Liver (tissue), 8 donors: ENCODE measurements at regions not wholly inside any gene's neighbourhood (a gene's known extent, or its start where the extent isn't known, plus 50 kb on each side); places are given as distances from the start of the nearest gene placed in this dataset.

Experiments used
- DNase-seq: peaks from one replicate; pipeline ENCODE4 v3.0.0-alpha.2; 2017; ENCODE audit warnings: low spot score
- H3K27ac ChIP-seq, 2 donors: one replicate each; pipeline ENCODE4 v1.7.0; 2013; ENCODE audit warnings: inconsistent platforms in 2 of 2, low read length in 2 of 2, control low read depth in 1 of 2, low read depth in 1 of 2, mild to moderate bottlenecking in 1 of 2
- H3K27me3 ChIP-seq, 4 donors: one replicate each; pipeline versions ENCODE4 v1.6.1 to v1.7.0; 2013; ENCODE audit warnings: low read length in 3 of 4, inconsistent platforms in 1 of 4, mild to moderate bottlenecking in 1 of 4, moderate library complexity in 1 of 4; ENCODE audit not compliant: control insufficient read depth in 4 of 4, insufficient read depth in 4 of 4
- H3K36me3 ChIP-seq, 4 donors: one replicate each; pipeline versions ENCODE4 v1.6.1 to v1.7.0; 2013; ENCODE audit warnings: low read length in 3 of 4, mild to moderate bottlenecking in 3 of 4, low read depth in 1 of 4, moderate library complexity in 1 of 4; ENCODE audit not compliant: control insufficient read depth in 4 of 4, insufficient read depth in 3 of 4
- H3K4me1 ChIP-seq, 4 donors: one replicate each; pipeline versions ENCODE4 v1.6.1 to v1.7.0; 2013; ENCODE audit warnings: low read length in 3 of 4, mild to moderate bottlenecking in 3 of 4, moderate library complexity in 1 of 4; ENCODE audit not compliant: control insufficient read depth in 4 of 4, insufficient read depth in 4 of 4
- H3K4me3 ChIP-seq, 3 donors: one replicate each; pipeline versions ENCODE4 v1.6.1 to v1.7.0; 2013; ENCODE audit warnings: low read length in 3 of 3, control low read depth in 1 of 3, low read depth in 1 of 3, mild to moderate bottlenecking in 1 of 3
- H3K9ac ChIP-seq, 2 donors: one replicate each; pipeline ENCODE4 v1.7.0; 2013; ENCODE audit warnings: low read length in 2 of 2, mild to moderate bottlenecking in 2 of 2, moderate library complexity in 2 of 2, control low read depth in 1 of 2, low read depth in 1 of 2
- H3K9me3 ChIP-seq, 4 donors: one replicate each; pipeline versions ENCODE4 v1.6.1 to v1.7.0; 2013; ENCODE audit warnings: low read length in 3 of 4; ENCODE audit not compliant: control insufficient read depth in 4 of 4
- EGR1 ChIP-seq, 2 donors: IDR thresholded peaks; 2 replicates each; pipeline ENCODE4 v1.6.1; 2016 to 2018; ENCODE audit warnings: antibody characterized with exemption in 2 of 2, low read depth in 2 of 2
- FOXA1 ChIP-seq: IDR thresholded peaks from 2 replicates; pipeline ENCODE4 v1.6.1; 2016; ENCODE audit warnings: antibody characterized with exemption
- FOXA2 ChIP-seq: IDR thresholded peaks from 2 replicates; pipeline ENCODE4 v1.6.1; 2016; ENCODE audit warnings: antibody characterized with exemption
- GABPA ChIP-seq, 2 donors: IDR thresholded peaks in 1 of 2; conservative IDR thresholded peaks in 1 of 2; 2 replicates each; pipeline ENCODE4 v1.6.1; 2016; ENCODE audit warnings: antibody characterized with exemption in 2 of 2, mild to moderate bottlenecking in 1 of 2, moderate library complexity in 1 of 2
- HNF4A ChIP-seq, 2 donors: conservative IDR thresholded peaks; 2 replicates each; pipeline ENCODE4 v1.6.1; 2016; ENCODE audit warnings: antibody characterized with exemption in 2 of 2, mild to moderate bottlenecking in 2 of 2
- HNF4G ChIP-seq: IDR thresholded peaks from 2 replicates; pipeline ENCODE4 v1.6.1; 2016; ENCODE audit warnings: antibody characterized with exemption
- JUND ChIP-seq, 2 donors: IDR thresholded peaks; 2 replicates each; pipeline ENCODE4 v1.6.1; 2016; ENCODE audit warnings: antibody characterized with exemption in 2 of 2
- NR2F2 ChIP-seq: IDR thresholded peaks from 2 replicates; pipeline ENCODE4 v1.6.1; 2016; ENCODE audit warnings: antibody characterized with exemption
- RAD21 ChIP-seq, 2 donors: IDR thresholded peaks; 2 replicates each; pipeline ENCODE4 v1.6.1; 2016; ENCODE audit warnings: antibody characterized with exemption in 2 of 2, mild to moderate bottlenecking in 2 of 2
- REST ChIP-seq: IDR thresholded peaks from 2 replicates; pipeline ENCODE4 v1.6.1; 2016; ENCODE audit warnings: antibody characterized with exemption, mild to moderate bottlenecking
- RXRA ChIP-seq, 2 donors: IDR thresholded peaks; 2 replicates each; pipeline ENCODE4 v1.6.1; 2017 to 2018; ENCODE audit warnings: antibody characterized with exemption in 2 of 2, mild to moderate bottlenecking in 1 of 2
- SP1 ChIP-seq: IDR thresholded peaks from 2 replicates; pipeline ENCODE4 v1.6.1; 2018; ENCODE audit warnings: antibody characterized with exemption, mild to moderate bottlenecking
- TAF1 ChIP-seq: conservative IDR thresholded peaks from 2 replicates; pipeline ENCODE4 v1.6.1; 2016; ENCODE audit warnings: antibody characterized with exemption, mild to moderate bottlenecking
- YY1 ChIP-seq: IDR thresholded peaks from 2 replicates; pipeline ENCODE4 v1.6.1; 2016; ENCODE audit warnings: antibody characterized with exemption, mild to moderate bottlenecking
- WGBS: extraction: QIAGEN DNeasy Blood & Tissue Kit; methylation state at CpG from one replicate; pipeline ENCODE4 v1.1.7; 2013; 5-methylcytosine and 5-hydroxymethylcytosine counted together
- TF ChIP-seq, protein P1 (sequence below): IDR thresholded peaks from 2 replicates; pipeline ENCODE4 v1.6.1; 2016; ENCODE audit warnings: antibody characterized with exemption
- TF ChIP-seq, protein P2 (sequence below): fragments of 150-350 bp; IDR thresholded peaks from 2 replicates; pipeline ENCODE4 v1.5.1; 2017; ENCODE audit warnings: improper control_type of control experiment, low read depth, low read length; ENCODE audit not compliant: missing input control
- TF ChIP-seq, protein P3 (sequence below): IDR thresholded peaks from 2 replicates; pipeline ENCODE4 v1.6.1; 2016; ENCODE audit warnings: antibody characterized with exemption
- donor health status: healthy.
- donor health status: healthy.
- donor health status: healthy.
- donor health status: healthy.
- donor health status: healthy.

DNA sequence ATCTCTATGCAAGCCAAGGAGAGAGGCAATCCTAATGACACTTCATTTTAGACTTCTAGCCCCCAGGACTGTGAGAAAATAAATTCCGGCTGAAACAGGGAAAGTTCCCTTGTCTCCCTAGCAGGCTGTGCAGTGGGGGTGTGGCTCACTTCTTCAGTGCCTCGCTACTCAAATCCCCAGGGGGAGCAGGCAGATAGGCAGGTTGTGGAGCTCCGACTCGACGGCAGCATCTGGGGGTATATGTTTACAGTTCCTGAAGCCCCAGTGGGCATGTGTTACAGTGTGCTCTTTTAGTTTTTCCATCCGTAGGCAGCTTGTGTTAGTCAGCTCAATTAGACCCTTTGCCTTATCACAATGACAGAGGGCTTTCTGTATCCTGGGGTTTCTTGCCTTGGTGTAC lies 836.5 kb downstream of the PDCD6IP start:
- Histone ChIP-seq H3K27ac (no peak overlapping the region), H3K27me3 (no peaks in the 10 kb centered on the region), H3K9ac (no peak overlapping the region), H3K4me1 (no peaks in the 10 kb centered on the region), H3K4me3 (no peak overlapping the region), H3K36me3 (no peaks in the 10 kb centered on the region), H3K9me3 (no peaks in the 10 kb centered on the region)
- TF ChIP-seq HNF4A (conservative IDR thresholded peaks at IDR 0.05) (no peak), FOXA2 (no peak), RXRA (IDR thresholded peaks at IDR 0.05) (no peak), NR2F2 (no peak), HNF4G (no peak), EGR1 (IDR thresholded peaks at IDR 0.05; ENCODE audit: low read depth in 2 of 2) (no peak), SP1 (no peak), RAD21 (IDR thresholded peaks at IDR 0.05) (no peak), GABPA (IDR thresholded peaks at IDR 0.05 in 1 of 2, conservative IDR thresholded peaks at IDR 0.05 in 1 of 2) (no peak), FOXA1 (no peak), REST (no peak)
- TF ChIP-seq, protein P1, sequence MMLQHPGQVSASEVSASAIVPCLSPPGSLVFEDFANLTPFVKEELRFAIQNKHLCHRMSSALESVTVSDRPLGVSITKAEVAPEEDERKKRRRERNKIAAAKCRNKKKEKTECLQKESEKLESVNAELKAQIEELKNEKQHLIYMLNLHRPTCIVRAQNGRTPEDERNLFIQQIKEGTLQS, result no peak
- TF ChIP-seq, protein P2, sequence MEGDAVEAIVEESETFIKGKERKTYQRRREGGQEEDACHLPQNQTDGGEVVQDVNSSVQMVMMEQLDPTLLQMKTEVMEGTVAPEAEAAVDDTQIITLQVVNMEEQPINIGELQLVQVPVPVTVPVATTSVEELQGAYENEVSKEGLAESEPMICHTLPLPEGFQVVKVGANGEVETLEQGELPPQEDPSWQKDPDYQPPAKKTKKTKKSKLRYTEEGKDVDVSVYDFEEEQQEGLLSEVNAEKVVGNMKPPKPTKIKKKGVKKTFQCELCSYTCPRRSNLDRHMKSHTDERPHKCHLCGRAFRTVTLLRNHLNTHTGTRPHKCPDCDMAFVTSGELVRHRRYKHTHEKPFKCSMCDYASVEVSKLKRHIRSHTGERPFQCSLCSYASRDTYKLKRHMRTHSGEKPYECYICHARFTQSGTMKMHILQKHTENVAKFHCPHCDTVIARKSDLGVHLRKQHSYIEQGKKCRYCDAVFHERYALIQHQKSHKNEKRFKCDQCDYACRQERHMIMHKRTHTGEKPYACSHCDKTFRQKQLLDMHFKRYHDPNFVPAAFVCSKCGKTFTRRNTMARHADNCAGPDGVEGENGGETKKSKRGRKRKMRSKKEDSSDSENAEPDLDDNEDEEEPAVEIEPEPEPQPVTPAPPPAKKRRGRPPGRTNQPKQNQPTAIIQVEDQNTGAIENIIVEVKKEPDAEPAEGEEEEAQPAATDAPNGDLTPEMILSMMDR, result no peak
- 74% methylated on average over 6 of the region's 6 CpGs for WGBS
- no peak for DNase-seq

DNA sequence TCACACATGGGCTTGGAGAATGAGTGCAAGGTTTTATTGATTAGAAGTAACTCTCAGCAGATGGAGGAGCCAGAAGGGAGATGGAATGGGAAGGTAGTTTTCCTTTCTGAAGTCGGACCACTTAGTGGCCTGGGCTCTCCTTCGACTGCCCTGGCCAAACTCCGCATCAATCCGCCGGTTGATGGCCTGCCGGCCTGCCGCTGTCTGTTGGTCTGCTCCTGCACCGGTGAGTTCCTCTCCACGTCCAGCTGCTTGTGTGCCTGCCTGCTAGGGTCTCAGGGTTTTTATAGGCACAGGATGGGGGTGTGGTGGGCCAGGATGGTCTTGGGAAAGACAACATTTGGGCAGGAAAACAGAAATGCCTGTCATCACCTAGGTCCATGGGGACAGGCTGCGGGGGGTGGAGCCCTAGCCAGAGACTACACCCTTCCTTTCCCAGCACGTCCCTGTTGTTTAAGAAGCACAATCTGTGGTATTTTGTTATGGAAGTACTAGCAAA lies 837.0 kb downstream of the PDCD6IP start:
- Histone ChIP-seq H3K4me1 (no peaks in the 10 kb centered on the region), H3K4me3 (no peak overlapping the region), H3K27ac (no peak overlapping the region), H3K36me3 (no peaks in the 10 kb centered on the region), H3K27me3 (no peaks in the 10 kb centered on the region), H3K9ac (no peak overlapping the region), H3K9me3 (no peaks in the 10 kb centered on the region)
- WGBS, result 82% methylated on average over 11 of the region's 11 CpGs
- DNase-seq, result no peak
- TF ChIP-seq HNF4G (no peak), GABPA (IDR thresholded peaks at IDR 0.05 in 1 of 2, conservative IDR thresholded peaks at IDR 0.05 in 1 of 2) (no peak)

DNA sequence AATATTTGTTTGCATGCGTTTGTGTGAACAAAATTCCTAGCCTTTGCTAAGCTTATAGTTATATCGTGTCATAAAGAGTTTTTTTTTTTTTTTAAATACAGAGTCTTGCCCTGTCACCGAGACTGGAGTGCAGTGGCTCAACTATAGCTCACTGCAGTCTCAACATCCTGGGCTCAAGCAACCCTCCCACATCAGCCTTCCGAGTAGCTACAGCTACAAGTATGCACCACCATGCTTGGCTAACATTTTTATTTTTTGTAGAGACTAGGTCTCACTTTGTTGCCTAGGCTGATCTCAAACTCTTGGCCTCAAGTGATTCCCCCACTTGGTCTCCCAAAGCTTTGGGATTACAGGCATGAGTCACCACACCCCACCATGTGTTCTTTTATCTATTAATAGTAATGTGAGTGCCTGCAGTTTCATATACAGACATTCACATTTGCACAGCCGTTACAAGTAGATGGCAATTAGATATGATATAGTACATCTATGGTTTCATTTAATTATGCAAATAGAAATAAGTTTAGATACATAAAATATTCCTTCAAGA lies 848.6 kb downstream of the PDCD6IP start:
- Histone ChIP-seq H3K4me1 (no peaks in the 10 kb centered on the region), H3K27me3 (no peaks in the 10 kb centered on the region), H3K27ac (no peak overlapping the region), H3K36me3 (no peaks in the 10 kb centered on the region), H3K9me3 (no peaks in the 10 kb centered on the region), H3K9ac (no peak overlapping the region), H3K4me3 (no peak overlapping the region)
- WGBS, result 57% methylated on average over 5 of the region's 5 CpGs
- DNase-seq, result no peak
- TF ChIP-seq HNF4A (conservative IDR thresholded peaks at IDR 0.05) (no peak), RXRA (IDR thresholded peaks at IDR 0.05) (no peak), FOXA1 (no peak), SP1 (no peak), FOXA2 (no peak), HNF4G (no peak), JUND (IDR thresholded peaks at IDR 0.05) (no peak), TAF1 (no peak), YY1 (no peak)
- TF ChIP-seq, protein P1, result no peak
- TF ChIP-seq, protein P3, sequence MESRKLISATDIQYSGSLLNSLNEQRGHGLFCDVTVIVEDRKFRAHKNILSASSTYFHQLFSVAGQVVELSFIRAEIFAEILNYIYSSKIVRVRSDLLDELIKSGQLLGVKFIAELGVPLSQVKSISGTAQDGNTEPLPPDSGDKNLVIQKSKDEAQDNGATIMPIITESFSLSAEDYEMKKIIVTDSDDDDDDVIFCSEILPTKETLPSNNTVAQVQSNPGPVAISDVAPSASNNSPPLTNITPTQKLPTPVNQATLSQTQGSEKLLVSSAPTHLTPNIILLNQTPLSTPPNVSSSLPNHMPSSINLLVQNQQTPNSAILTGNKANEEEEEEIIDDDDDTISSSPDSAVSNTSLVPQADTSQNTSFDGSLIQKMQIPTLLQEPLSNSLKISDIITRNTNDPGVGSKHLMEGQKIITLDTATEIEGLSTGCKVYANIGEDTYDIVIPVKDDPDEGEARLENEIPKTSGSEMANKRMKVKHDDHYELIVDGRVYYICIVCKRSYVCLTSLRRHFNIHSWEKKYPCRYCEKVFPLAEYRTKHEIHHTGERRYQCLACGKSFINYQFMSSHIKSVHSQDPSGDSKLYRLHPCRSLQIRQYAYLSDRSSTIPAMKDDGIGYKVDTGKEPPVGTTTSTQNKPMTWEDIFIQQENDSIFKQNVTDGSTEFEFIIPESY, result no peak
